Cardiac muscle cell (in vitro differentiated cells and primary cell): ENCODE measurements at regions not wholly inside any gene's neighbourhood (a gene's known extent, or its start where the extent isn't known, plus 50 kb on each side); places are given as distances from the start of the nearest gene placed in this dataset.
"Not testable (repeated sequence)": the region's sequence is repeated elsewhere in the genome, so short reads cannot be mapped to it uniquely, and the experiment has no call there.

Experiments
- DNase-seq, 2 donors: peaks; one replicate each; pipeline versions ENCODE4 v3.0.0 to v3.0.0-alpha.2; 2010 to 2017; ENCODE audit warnings: low read depth in 1 of 2, low spot score in 1 of 2
- H3K27ac ChIP-seq: fragments of 200-600 bp; sonication (generic); 2 replicates; pipeline ENCODE4 v1.5.1; 2016
- H3K27me3 ChIP-seq: fragments of 200-600 bp; sonication (generic); 2 replicates; pipeline ENCODE4 v1.6.0; 2016; ENCODE audit warnings: control low read depth
- H3K36me3 ChIP-seq: fragments of 200-600 bp; sonication (generic); 2 replicates; pipeline ENCODE4 v1.5.1; 2016; ENCODE audit warnings: control low read depth
- H3K4me1 ChIP-seq: fragments of 200-600 bp; sonication (generic); 2 replicates; pipeline ENCODE4 v1.8.1; 2017; ENCODE audit warnings: low read depth, mild to moderate bottlenecking, mixed run types
- H3K4me3 ChIP-seq: fragments of 200-600 bp; sonication (generic); 2 replicates; pipeline ENCODE4 v1.5.1; 2016; ENCODE audit warnings: mild to moderate bottlenecking
- H3K9me3 ChIP-seq: fragments of 200-600 bp; sonication (generic); 2 replicates; pipeline ENCODE4 v1.5.1; 2017; ENCODE audit warnings: low read depth, mild to moderate bottlenecking, control low read depth
- TF ChIP-seq, protein P1 (sequence below): IDR thresholded peaks from 2 replicates; pipeline ENCODE4 v1.5.1; 2012; ENCODE audit warnings: low read depth, mild to moderate bottlenecking, low read length

GRCh38 chr10:38209332-38209731 is 115.2 kb downstream of the ZNF37A start:
- no peaks in the 10 kb centered on the region for H3K4me1 ChIP-seq
- TF ChIP-seq, protein P1, sequence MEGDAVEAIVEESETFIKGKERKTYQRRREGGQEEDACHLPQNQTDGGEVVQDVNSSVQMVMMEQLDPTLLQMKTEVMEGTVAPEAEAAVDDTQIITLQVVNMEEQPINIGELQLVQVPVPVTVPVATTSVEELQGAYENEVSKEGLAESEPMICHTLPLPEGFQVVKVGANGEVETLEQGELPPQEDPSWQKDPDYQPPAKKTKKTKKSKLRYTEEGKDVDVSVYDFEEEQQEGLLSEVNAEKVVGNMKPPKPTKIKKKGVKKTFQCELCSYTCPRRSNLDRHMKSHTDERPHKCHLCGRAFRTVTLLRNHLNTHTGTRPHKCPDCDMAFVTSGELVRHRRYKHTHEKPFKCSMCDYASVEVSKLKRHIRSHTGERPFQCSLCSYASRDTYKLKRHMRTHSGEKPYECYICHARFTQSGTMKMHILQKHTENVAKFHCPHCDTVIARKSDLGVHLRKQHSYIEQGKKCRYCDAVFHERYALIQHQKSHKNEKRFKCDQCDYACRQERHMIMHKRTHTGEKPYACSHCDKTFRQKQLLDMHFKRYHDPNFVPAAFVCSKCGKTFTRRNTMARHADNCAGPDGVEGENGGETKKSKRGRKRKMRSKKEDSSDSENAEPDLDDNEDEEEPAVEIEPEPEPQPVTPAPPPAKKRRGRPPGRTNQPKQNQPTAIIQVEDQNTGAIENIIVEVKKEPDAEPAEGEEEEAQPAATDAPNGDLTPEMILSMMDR = no peak
- no peak for DNase-seq
- no peaks in the 10 kb centered on the region for H3K27me3 ChIP-seq
- no peak overlapping the region for H3K27ac ChIP-seq
- no peak overlapping the region for H3K4me3 ChIP-seq
- H3K36me3 ChIP-seq = no peaks in the 10 kb centered on the region
- no peaks in the 10 kb centered on the region for H3K9me3 ChIP-seq

GRCh38 chr10:38209748-38210147 is 115.6 kb downstream of the ZNF37A start:
- H3K4me3 ChIP-seq, H3K27ac ChIP-seq, DNase-seq, H3K27me3 ChIP-seq, H3K9me3 ChIP-seq, H3K4me1 ChIP-seq, H3K36me3 ChIP-seq: not testable (repeated sequence)

GRCh38 chr10:38212460-38212859 is 118.3 kb downstream of the ZNF37A start:
- Histone ChIP-seq H3K27ac (no peak overlapping the region), H3K9me3 (no peaks in the 10 kb centered on the region), H3K27me3 (no peaks in the 10 kb centered on the region), H3K4me1 (no peaks in the 10 kb centered on the region), H3K4me3 (no peak overlapping the region), H3K36me3 (no peaks in the 10 kb centered on the region)
- TF ChIP-seq, protein P1 = no peak
- DNase-seq = no peak

- H3K4me3 ChIP-seq = no peak overlapping the region
- TF ChIP-seq, protein P1 = no peak
- no peak for DNase-seq
- H3K27me3 ChIP-seq = no peaks in the 10 kb centered on the region
- H3K36me3 ChIP-seq = no peaks in the 10 kb centered on the region
- no peaks in the 10 kb centered on the region for H3K4me1 ChIP-seq
- H3K27ac ChIP-seq = no peak overlapping the region
- H3K9me3 ChIP-seq = no peaks in the 10 kb centered on the region
These were observed 132.2 kb downstream of the ZNF37A start for GRCh38 chr10:38226385-38226784.

GRCh38 chr10:38228394-38228793 is 134.3 kb downstream of the ZNF37A start:
- Histone ChIP-seq H3K4me1 (no peaks in the 10 kb centered on the region), H3K9me3 (no peaks in the 10 kb centered on the region), H3K27me3 (no peaks in the 10 kb centered on the region), H3K27ac (no peak overlapping the region), H3K36me3 (no peaks in the 10 kb centered on the region), H3K4me3 (no peak overlapping the region)
- DNase-seq = no peak
- TF ChIP-seq, protein P1 = no peak

- not testable (repeated sequence) for DNase-seq, H3K27me3 ChIP-seq, H3K4me1 ChIP-seq, H3K4me3 ChIP-seq, H3K36me3 ChIP-seq, H3K9me3 ChIP-seq, H3K27ac ChIP-seq
These were observed 144.3 kb downstream of the ZNF37A start for GRCh38 chr10:38238479-38238878.

GRCh38 chr10:38242061-38242649 is 148.0 kb downstream of the ZNF37A start:
- H3K36me3 ChIP-seq, H3K9me3 ChIP-seq, DNase-seq, H3K27ac ChIP-seq, H3K4me3 ChIP-seq, H3K4me1 ChIP-seq, H3K27me3 ChIP-seq: not testable (repeated sequence)

DNA sequence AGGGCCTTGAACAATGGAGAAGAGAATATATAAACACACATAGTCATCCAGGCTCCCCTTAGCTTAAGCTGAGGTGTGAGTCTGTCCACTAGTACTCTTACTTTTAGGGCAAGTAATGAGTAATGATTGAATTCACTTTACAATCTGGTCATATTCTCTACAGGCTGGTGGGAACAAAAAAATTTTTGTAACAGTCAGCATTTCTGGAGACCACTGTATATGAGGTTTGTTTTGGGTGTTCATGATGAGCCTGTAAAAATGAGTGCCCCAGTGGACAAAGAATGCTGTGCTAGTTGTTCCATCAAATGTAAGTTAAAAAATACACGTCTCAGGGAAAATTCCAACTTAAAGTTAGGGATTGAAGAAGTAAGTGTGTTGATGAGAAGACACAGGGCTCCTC is 154.0 kb downstream of the ZNF37A start:
- H3K27me3 ChIP-seq, H3K27ac ChIP-seq, H3K4me3 ChIP-seq, H3K36me3 ChIP-seq, H3K4me1 ChIP-seq, H3K9me3 ChIP-seq, DNase-seq: not testable (repeated sequence)

DNA sequence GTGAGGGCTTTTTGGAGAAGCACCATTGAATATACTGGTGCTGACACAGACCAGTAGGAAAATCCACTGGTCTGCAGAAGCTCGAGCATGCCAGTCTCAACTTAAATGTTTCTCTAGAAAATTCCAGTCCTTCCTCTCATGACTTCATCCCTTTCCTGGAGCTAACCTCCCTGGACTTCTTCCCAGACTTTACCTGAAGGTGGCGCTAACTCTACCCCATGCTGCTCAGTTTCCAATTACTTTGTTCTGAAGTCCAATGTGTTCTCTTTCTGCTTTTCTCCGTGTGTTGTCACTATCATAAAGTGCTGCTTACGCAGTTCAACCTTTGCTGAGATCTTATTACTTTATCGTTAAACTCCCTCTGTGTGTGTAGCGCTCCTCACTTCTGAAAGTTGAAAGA is 158.4 kb downstream of the ZNF37A start:
- H3K27ac ChIP-seq, H3K27me3 ChIP-seq, DNase-seq, H3K9me3 ChIP-seq, H3K36me3 ChIP-seq, H3K4me1 ChIP-seq, H3K4me3 ChIP-seq: not testable (repeated sequence)

DNA sequence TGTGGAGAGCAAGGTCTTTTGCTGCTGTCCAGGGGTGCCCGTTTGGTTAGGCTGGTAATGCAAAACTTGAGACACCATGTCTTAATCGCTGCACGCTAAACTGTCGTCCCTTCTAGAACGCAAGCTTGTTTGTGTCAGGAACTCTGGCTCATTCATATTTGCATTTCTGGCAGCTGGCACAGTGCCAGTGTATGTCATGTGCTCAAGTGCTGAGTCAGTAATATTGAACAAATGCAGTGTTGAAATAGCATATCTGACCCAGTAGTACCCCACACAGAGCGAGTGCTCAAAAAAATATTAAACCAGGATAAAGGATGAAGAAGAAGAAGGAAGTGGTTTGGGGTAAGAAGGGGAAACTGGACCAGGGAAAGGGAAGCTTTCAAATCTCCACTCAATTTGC is 173.4 kb downstream of the ZNF37A start:
- H3K4me1 ChIP-seq, H3K36me3 ChIP-seq, H3K9me3 ChIP-seq, DNase-seq, H3K27me3 ChIP-seq, H3K27ac ChIP-seq, H3K4me3 ChIP-seq: not testable (repeated sequence)

- H3K27me3 ChIP-seq, H3K4me3 ChIP-seq, H3K4me1 ChIP-seq, H3K36me3 ChIP-seq, H3K27ac ChIP-seq, DNase-seq, H3K9me3 ChIP-seq: not testable (repeated sequence)
These were observed 176.9 kb downstream of the ZNF37A start for GRCh38 chr10:38271031-38271430.
